ENCODE measurements at regions not wholly inside any gene's neighbourhood (a gene's known extent, or its start where the extent isn't known, plus 50 kb on each side); places are given as distances from the start of the nearest gene placed in this dataset.
"Not testable (repeated sequence)": the region's sequence is repeated elsewhere in the genome, so short reads cannot be mapped to it uniquely, and the experiment has no call there.

- DNase-seq, result no peak
- TF ChIP-seq CTCF (IDR thresholded peaks at IDR 0.05), result no peak
- TF ChIP-seq POLR2A (IDR thresholded peaks at IDR 0.05), result no peak
- no peaks in the 10 kb centered on the region for H3K4me1 ChIP-seq
- no peaks in the 10 kb centered on the region for H3K36me3 ChIP-seq
- no peak overlapping the region for H3K27ac ChIP-seq
- no peaks in the 10 kb centered on the region for H3K9me3 ChIP-seq
- H3K4me3 ChIP-seq, result no peak overlapping the region
- H3K27me3 ChIP-seq, result no peaks in the 10 kb centered on the region
Observed at GRCh38 chr2:122034344-122034743, 278.9 kb downstream of the TSN start.

GRCh38 chr2:122034777-122035176 is 279.3 kb downstream of the TSN start:
- no peaks in the 10 kb centered on the region for H3K27me3 ChIP-seq
- DNase-seq, result no peak
- no peak overlapping the region for H3K4me3 ChIP-seq
- no peaks in the 10 kb centered on the region for H3K9me3 ChIP-seq
- no peaks in the 10 kb centered on the region for H3K36me3 ChIP-seq
- no peak for TF ChIP-seq CTCF (IDR thresholded peaks at IDR 0.05)
- no peak for TF ChIP-seq POLR2A (IDR thresholded peaks at IDR 0.05)
- no peak overlapping the region for H3K27ac ChIP-seq
- no peaks in the 10 kb centered on the region for H3K4me1 ChIP-seq

- not testable (repeated sequence) for H3K9me3 ChIP-seq, DNase-seq, H3K27me3 ChIP-seq, H3K4me1 ChIP-seq, H3K27ac ChIP-seq, H3K36me3 ChIP-seq, H3K4me3 ChIP-seq
Observed at GRCh38 chr2:122038816-122039215, 283.4 kb downstream of the TSN start.

GRCh38 chr2:122041455-122041854 is 286.0 kb downstream of the TSN start:
- no peaks in the 10 kb centered on the region for H3K27me3 ChIP-seq
- no peak overlapping the region for H3K4me3 ChIP-seq
- H3K36me3 ChIP-seq, result no peaks in the 10 kb centered on the region
- TF ChIP-seq POLR2A (IDR thresholded peaks at IDR 0.05) (no peak), CTCF (IDR thresholded peaks at IDR 0.05) (no peak)
- H3K4me1 ChIP-seq, result no peaks in the 10 kb centered on the region
- DNase-seq, result peak in 1 of 3 donors; percentile 28
- no peak overlapping the region for H3K27ac ChIP-seq
- no peaks in the 10 kb centered on the region for H3K9me3 ChIP-seq

GRCh38 chr2:122051659-122052058 is 296.2 kb downstream of the TSN start:
- not testable (repeated sequence) for H3K9me3 ChIP-seq, H3K4me1 ChIP-seq, H3K36me3 ChIP-seq, H3K27me3 ChIP-seq, H3K27ac ChIP-seq, DNase-seq, H3K4me3 ChIP-seq

- Histone ChIP-seq H3K27me3 (no peaks in the 10 kb centered on the region), H3K27ac (no peak overlapping the region), H3K4me3 (no peak overlapping the region), H3K36me3 (no peaks in the 10 kb centered on the region), H3K4me1 (no peaks in the 10 kb centered on the region), H3K9me3 (no peaks in the 10 kb centered on the region)
- TF ChIP-seq CTCF (IDR thresholded peaks at IDR 0.05) (no peak), POLR2A (IDR thresholded peaks at IDR 0.05) (no peak)
- DNase-seq, result no peak
Observed at GRCh38 chr2:122055521-122055931, 300.1 kb downstream of the TSN start.

- H3K36me3 ChIP-seq, result no peaks in the 10 kb centered on the region
- H3K27ac ChIP-seq, result no peak overlapping the region
- no peak overlapping the region for H3K4me3 ChIP-seq
- H3K27me3 ChIP-seq, result no peaks in the 10 kb centered on the region
- DNase-seq, result no peak
- no peaks in the 10 kb centered on the region for H3K9me3 ChIP-seq
- no peak for TF ChIP-seq CTCF (IDR thresholded peaks at IDR 0.05)
- no peak for TF ChIP-seq POLR2A (IDR thresholded peaks at IDR 0.05)
- H3K4me1 ChIP-seq, result no peaks in the 10 kb centered on the region
Observed at GRCh38 chr2:122056853-122057252, 301.4 kb downstream of the TSN start.

Data from Peyer's patch (tissue), 4 donors.